ENCODE measurements at regions not wholly inside any gene's neighbourhood (a gene's known extent, or its start where the extent isn't known, plus 50 kb on each side); places are given as distances from the start of the nearest gene placed in this dataset.

DNA sequence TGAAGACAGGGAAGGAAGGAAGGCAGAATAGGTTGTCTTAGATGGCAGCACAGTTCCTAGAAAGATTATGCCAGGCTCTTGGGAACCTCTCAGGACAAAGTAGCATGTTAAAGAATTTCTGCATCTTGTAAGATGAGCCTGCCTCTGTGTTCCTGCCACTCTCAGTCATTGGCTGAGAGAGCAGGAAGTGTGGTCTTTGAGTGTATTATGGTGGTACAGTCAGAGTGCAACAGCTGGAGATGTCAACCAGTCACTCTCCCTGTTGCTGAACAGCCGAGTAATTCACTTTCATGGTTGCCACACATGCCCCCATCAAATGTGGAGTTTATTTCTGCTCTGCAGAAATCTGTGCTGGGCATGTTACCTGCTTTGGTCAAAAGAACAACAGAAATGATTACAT lies 659.6 kb upstream of the RIOK2 start:
- DNase-seq (ENCODE audit: low read depth in 2 of 2) = no peak

DNA sequence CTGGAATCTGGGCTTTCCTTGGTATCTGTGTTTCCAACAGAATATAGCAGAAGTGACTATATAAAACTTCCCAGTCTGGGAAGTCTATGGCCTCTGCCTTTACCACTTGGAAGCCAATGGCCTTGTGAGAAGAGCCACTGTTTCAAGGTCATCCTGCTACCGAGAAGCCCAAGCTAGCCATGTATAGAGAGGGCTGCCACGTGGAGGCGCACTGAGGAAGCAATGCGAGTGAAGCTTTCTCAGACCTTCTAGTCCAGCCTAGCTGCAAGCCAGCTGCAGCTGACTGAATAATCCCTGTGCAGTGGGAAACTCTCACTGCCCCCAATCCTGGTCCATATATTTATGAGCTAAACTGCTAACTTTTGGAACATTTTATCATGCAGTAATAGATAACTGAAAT lies 661.8 kb upstream of the RIOK2 start:
- no peak for DNase-seq (ENCODE audit: low read depth in 2 of 2)

DNA sequence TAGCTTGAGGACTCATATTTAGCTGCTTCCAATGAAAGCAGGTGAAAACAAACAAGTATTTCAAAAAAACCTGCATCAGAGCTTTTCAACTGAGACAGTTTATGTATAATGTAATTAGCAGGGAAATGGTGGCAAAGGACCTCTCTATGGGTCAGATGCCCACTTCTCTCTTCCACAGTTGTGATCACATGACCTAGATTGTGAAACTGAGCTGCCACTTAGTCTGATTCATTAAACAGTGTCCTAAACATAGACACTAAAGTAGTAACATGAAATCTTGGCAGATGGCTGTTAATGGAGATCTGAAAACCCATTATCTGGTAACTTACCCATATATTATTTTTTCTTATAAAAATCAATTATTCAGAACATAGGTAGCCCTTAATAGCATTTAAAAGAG lies 663.6 kb upstream of the RIOK2 start:
- DNase-seq (ENCODE audit: low read depth in 2 of 2) = no peak

DNA sequence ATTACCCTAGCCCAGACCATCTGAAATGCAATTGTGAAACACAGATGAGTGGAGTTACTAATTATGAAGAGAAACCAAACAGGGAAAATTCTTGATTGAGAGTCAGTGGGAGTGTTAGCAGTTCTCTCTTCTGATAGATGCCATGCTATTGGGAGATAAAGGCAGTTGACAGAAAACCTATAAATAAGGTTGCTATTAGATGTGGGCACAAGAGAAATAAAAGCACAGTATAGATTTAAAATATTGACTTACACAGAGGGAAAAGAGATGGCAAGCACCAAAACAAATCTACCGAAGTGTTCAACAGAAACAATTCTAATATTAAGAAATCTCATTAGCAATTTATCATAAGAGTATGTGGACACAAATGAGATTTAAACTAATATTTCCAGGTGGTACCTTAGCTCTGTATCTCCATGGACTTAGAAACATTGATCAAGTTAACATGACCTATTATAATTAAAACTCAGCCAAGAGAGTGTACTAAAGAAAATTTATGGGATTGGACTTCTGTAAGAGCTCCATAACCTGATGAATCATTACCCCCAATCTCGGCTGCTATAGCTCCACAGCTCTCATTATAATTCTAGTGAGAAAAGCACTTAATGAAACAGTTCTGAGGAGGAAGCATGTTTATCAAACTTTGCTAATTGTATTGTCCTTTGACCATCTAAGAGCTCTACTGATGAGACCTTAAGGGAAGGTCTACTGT lies 665.0 kb upstream of the RIOK2 start:
- no peak for DNase-seq (ENCODE audit: low read depth in 2 of 2)

DNA sequence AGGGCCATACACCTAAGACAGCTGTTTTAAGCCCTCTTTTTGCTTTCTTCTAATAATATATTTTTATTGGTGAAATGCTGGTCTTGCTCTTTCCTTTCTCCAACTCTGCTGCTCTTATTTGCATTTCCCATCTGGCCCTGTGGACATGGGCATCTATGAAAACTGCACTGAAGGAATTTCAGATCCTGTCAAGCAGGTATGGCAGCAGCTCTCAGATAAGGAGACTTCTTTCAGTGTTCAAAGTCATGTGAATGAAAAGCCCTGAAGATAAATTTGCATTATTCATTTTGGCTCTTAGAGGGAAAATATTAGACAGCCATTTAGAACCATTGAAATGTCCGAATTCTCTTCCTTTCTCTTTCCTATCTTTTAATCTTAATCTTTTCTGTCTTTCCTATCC lies 668.0 kb upstream of the RIOK2 start:
- no peak for DNase-seq (ENCODE audit: low read depth in 2 of 2)

DNA sequence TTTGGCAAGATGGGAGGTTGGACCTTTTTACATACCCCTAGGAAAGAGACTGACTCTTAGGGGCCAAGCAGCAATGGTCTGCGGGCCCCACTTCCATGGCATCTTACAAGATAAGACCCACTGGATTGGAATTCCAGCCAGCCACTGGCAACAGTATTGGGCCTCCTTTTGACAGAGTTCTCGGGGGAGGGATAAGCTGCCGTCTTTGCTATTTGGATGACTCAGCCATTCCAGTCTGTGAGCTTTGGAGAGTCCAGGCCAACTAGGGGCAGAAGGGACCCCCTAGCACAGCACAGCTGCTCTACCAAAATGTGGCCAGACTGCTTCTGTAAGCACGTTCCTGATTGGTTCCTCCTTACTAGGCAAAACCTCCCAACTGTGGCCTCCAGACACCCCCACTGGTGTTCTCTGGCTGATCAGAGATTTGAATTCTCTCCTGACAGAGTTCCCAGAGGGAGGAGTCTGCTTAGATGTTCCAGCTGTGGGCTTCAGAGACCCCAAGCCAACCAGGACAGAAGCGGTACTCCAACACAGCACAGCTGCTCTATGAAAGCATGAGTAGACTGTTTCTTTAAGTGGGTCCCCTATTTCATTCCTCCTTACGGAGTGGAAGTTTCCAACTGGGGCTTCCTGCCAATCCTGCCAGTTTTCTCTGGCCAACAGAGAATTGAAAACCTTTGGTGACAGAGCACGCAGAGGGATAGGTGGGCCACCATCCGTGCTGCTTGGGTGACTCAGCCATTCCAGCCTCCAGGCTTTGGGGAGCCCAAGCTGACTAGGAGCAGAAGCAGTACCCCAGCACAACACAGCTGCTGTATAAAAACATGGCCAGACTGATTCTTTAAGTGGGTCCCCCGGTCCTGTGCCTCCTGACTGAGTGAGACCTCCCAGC lies 672.1 kb upstream of the RIOK2 start:
- DNase-seq (ENCODE audit: low read depth in 2 of 2) = no peak

DNA sequence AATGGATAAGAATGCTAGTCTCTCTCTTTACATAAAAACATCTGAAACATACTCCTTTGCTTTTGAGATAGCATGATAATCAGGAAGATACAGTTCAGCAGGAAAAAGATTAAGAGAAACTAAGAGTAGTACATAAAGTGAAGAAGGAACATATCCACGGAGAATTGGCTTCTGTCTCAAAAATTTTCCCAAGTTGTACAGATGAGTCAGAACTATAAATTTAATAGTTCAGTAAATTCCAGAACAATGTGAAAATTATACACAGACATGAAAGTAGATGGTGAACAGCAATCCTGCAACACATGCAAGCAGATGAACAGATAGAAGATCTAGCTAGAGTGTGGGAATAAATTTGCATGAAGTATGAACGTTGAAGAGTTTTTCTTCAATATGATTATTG lies 691.4 kb upstream of the RIOK2 start:
- DNase-seq (ENCODE audit: low read depth in 2 of 2) = no peak

DNA sequence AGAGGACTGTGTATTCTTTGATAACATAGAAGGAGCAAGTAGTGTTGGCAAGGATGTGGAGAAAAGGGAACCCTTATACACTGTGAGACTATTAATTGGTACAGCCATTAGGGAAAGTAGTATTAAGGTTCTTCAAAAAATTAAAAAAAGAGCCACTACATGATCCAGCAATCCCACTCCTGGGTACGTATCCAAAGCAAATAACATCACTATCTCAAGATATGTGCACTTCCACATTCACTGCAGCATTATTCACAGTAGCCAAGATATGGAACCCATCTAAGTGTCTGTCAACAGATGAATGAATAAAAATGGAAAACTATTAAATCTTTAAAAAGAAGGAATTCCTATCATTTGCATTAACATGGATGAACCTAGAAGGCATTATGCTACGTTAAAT lies 693.2 kb upstream of the RIOK2 start:
- no peak for DNase-seq (ENCODE audit: low read depth in 2 of 2)

DNA sequence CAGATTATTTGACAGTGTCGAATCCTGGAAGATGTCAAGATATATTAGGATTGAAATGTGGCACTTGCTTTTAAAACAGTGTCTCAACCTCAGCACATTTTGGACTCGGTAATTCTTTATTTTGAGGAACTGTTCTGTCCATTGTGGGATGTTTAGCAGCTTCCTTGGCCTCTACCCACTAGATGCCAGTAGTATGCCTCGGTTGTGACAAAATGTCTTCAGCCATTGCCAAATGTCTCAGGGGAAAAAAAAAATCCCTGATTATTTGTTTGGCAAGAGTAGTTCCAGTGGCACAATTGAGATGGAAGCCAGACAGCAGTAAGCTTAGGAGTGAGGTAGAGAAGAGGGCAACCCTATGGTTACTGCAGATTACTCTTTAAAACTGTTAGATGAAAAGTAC lies 694.5 kb upstream of the RIOK2 start:
- DNase-seq (ENCODE audit: low read depth in 2 of 2) = no peak

DNA sequence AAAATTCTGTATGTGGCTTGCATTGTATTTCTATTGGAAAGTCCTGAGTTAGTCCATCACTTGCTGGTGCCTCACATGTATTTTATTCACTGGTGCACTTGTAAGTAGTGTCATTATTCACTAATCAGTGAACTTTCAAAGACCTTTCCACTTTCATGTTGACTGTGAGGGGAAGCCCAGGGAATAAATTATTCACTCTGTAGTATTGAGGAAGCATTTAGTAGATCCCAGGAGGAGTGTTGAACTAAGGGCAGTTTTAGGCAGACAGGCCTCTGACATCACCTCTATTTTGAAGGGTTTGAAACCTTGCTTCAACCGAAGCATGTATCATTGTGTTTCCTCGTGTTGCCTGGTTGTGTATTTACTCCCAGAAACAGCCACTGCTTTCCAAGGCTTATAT lies 705.4 kb upstream of the RIOK2 start:
- DNase-seq (ENCODE audit: low read depth in 2 of 2) = no peak

DNA sequence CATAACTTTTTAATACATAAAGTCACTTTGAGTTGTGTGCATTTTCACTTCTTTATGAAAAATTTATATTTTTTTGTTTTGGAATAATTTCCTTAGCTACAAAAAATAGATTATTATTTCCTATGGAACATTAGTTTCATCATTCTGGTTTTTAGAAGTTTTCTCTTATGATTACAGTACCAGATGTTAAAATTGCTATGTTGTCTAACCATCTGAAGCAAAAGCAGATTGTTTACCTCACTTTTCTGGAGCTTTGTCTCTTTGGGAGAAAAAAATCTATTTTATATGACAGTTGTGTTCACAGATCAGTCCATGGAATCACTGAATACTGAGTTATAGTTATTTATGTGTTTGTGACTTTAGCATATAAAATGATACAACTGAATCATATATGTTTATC lies 708.9 kb upstream of the RIOK2 start:
- no peak for DNase-seq (ENCODE audit: low read depth in 2 of 2)

DNA sequence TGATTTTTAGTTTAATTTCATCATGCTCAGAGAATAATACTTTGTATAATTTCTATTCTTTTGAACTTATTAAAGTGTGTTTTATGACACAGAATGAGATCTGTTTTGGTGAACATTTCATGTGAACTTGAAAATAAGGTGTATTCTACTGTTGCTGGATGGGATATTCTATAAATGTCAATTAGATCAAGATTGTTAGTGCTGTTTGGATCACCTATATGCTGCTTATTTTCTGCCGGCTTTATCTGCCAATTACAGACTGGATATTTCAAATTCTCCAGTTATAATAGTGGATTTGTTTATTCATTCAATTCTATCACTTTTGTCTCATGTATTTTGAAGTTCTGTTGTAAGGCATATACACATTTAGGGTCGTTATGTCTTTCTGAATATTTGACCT lies 720.7 kb upstream of the RIOK2 start:
- no peak for DNase-seq (ENCODE audit: low read depth in 2 of 2)

DNA sequence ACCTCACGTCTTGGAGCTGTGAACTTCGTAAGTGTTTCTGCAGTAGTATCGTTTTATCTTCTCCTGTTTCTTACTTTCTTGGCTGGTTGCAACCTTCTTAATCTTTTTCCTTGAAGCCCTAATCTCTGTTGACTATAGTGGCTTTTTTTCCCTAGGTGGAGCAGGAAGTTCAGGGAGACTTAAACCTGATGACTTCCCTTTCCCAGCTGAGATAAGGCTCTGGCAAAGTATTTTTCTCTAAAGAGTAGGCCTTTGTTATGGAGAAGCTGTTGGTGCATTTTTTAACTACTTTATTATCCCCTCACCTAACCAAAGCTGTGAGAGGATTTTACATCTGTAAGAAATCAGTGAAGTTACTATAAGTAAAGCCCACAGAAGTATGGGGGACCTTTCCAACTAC lies 723.1 kb upstream of the RIOK2 start:
- no peak for DNase-seq (ENCODE audit: low read depth in 2 of 2)

DNA sequence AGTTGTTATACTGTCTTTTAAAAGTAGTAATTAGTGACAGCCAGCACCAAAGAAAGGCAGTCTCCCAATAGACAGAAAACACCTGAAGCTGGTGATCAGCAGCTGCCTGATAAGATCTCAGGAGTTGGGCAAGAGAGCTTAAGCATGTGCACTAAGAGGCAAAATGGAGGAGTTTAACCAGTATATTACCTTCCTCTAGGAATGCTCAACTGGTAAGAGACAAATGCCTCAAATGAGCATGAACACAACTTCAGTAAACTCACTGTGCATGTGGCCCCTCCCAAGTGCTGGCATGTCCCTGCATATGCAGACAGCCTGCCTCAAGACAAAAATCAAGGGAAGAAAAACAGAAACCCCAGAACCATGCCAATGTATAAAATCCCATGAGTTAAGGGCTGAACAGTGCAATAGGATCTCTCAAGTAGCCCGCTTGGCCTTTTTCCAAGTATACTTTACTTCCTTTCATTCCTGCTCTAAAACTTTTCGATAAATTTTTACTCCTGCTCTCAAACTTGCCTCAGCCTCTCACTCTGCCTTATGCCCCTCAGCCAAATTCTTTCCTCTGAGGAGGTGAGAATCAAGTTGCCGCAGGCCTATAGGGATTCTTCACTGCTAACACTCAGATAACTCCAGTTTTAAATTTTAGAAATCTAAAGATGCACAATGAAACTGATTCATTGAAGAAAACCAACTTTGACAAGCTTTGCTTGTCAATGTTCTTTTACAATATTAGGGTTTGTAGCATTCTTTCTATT lies 724.8 kb upstream of the RIOK2 start:
- DNase-seq (ENCODE audit: low read depth in 2 of 2) = no peak

DNA sequence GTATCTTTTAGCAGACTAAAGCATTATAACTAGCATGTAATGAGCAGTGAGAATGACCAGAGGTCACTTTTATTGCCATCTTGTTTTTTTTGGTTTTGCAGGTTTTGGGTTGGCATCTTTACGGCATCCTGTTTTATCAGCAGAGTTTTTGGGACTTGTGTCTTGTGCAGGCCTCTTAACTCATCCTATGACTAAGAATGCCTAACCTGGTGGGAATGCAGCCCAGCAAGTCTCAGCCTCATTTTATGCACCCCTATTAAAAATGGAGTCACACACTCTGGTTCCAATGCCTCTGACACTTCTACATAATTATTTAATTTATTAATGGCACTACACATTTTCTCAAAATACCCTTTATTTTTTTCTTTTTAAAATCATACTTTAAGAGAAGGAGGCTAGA lies 726.5 kb upstream of the RIOK2 start:
- DNase-seq (ENCODE audit: low read depth in 2 of 2) = no peak

DNA sequence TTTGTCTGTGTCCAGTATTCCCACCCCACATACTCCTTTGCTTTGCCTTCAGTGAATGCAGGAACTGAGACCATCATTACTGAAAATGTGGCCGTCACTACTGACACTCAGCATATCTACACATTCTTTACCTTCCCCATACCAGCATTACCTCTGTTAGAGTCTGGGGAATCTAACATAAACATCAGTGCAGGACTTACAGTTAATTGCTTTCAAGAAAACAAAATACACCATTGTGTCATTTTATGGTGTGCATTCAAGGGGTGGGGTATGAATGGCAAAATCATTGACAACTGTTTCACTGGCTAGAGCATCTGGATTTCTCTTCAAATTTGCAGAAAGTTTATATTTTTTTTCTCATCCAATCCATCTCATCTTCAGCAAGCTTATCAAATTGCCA lies 731.4 kb upstream of the RIOK2 start:
- no peak for DNase-seq (ENCODE audit: low read depth in 2 of 2)

DNA sequence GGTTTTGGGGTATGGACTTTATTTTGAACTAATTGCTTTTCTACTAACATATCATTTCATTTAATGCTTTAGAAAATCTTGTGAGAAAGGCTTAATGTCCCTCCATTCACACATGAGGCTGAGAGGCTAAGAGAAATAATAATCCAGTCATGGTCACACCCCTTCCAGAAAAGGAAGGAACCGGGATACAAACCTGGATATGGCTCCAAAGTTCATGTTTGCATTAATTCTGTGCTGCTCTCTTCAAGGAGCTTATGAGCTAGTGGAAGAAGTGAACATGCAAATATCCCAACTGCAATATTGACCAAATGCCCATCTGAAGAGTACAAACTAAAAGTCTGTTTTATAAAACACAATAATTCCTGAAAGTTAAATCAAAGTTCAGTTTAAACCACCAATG lies 732.1 kb upstream of the RIOK2 start:
- DNase-seq (ENCODE audit: low read depth in 2 of 2) = no peak

DNA sequence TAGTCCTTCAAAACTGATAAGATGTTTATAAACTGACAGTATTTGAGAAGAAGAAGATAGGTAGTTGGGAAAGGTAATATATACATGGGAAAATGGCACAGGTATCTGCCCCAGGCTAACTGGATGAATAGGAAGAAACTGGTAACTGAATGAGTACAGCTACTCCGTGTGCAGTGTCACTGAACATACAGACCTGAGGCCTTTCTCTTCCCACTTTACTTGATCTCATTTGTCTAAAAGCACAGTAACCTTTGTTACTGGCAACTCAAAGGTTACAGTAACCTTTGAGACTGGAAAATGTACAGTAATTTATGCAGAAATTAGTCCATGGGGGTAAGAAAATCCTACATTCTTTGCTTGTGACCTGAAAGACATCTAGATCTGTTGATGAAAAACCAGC lies 735.0 kb upstream of the RIOK2 start:
- no peak for DNase-seq (ENCODE audit: low read depth in 2 of 2)

DNA sequence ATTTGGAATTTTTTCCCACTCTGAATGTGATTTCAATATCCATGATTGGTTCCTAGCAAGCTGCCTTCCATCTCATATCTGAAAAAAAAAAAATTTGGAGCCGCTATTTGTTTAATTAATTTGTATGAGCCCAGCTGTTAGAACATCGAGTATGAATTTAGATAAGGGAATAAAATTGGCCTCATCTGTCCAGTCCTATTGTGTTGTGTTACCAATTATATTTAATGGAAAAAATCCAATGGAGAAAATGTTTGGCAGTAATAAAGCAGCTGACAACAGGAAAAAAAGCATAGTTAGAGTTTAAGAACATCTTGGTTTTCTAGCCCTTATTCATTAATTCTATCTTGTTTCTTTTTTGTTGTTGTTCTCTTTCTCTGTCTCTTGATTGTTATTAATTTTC lies 735.6 kb upstream of the RIOK2 start:
- DNase-seq (ENCODE audit: low read depth in 2 of 2) = no peak

DNA sequence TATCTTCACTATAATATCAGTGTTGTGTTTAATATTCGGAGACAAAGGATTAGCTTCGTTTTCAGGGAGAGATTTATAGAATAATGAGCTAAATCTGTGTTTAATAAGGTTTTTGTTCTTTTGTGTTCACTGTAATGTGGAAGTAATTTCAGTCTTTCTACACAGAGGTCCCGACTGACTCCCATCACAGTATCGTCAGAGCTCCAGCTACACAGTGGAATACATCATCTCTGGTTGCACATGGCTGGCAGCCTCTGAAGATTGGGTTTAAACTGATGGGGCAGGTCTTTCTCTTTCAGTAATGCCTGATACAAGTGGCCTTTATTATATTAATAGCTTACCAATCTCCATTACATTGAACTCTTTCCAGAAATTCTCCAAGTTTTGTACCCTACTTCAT lies 736.7 kb upstream of the RIOK2 start:
- DNase-seq (ENCODE audit: low read depth in 2 of 2) = no peak

DNA sequence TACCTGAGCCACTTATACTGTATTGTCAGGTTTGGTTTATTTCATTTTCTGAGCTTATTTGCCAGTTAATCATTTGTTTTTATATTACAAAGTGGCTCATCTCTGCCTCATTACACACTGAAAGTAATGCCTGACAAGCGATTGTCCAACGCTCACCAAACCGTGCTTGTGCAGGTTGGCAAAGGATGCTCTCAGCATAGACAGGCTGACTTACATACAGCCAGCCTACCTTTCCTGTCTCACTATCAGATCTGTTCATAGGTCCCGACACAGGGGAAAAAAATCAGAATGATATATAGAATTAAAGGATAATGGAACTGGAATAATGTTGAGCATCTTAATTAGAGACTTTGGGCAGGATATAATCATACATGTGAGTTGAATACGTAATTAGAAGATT lies 739.7 kb upstream of the RIOK2 start:
- DNase-seq (ENCODE audit: low read depth in 2 of 2) = no peak

DNA sequence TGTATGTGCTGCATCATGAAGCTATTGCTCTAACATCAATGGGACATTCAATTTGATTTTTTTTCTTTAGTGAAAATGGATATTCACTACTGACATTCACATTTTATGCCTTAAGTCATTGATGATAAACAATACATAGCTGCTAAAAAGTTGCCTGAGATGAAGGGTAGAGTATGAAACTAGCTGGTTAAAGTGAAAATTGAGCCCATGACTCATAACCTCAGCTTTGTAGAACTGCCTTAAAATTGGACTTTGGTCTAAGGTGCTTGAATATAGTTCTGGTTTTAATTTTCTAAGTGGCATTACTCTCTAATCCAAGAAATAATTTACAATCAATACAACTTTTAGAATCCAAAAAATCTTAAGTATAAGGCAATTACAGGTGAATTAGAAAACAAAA lies 740.4 kb upstream of the RIOK2 start:
- no peak for DNase-seq (ENCODE audit: low read depth in 2 of 2)

DNA sequence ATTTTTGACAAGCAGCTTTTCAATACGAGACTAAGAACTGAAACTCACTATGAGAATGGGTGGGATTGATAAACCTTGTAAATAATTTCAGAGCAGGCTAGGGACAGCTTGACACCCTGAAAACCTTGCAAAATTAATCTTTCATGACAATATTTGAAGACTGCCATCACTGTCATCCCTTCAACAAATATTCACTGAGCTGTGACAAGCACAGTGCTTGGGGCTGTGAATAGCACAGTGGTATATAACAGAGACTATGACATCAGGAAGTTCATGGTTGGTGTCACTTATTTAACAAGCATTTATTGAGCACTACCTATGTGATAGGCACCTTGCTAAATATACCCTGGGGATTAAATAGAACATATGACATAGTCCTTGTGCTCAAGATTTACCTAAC lies 741.0 kb upstream of the RIOK2 start:
- no peak for DNase-seq (ENCODE audit: low read depth in 2 of 2)

Measured in stimulated activated CD8-positive, alpha-beta memory T cell treated with anti-CD3 and anti-CD28 coated beads, Interleukin-2, amount 100 ng/mL, for 48 hours (primary cell).